ENCODE measurements at regions not wholly inside any gene's neighbourhood (a gene's known extent, or its start where the extent isn't known, plus 50 kb on each side); places are given as distances from the start of the nearest gene placed in this dataset.

DNA sequence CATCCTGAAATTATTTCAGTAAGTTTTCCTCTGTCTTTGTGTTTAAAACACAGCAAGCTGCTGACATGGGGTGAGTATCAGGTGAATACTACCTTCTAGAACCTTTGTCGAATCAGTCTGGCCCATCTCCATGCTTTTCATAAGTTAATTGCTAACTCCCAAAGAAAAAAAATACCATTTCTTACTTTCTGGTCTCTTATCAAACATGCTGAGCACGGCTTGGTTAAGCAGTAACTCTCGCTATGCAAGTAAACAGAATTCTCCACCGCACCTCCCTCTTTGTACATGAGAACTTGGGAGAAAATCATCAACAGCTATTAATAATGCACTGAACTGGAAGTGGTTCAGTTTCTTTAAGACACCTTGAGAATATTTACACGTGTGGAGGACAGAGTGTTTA, 88.6 kb downstream of the FGF9 start:
- POLR2A ChIA-PET = no interaction called here
- Histone ChIP-seq H3K4me1 (replicated peaks in 1 of 2; ENCODE audit: control insufficient read depth in 2 of 2, insufficient read depth in 2 of 2, low read length in 2 of 2) (no peaks in the 10 kb centered on the region), H3K4me2 (ENCODE audit: insufficient read depth, low read length) (no peak overlapping the region), H3K27me3 (ENCODE audit: control insufficient read depth in 2 of 2, insufficient read depth in 2 of 2, low read length in 2 of 2) (peaks cover 0 to 3% of the 10 kb centered on the region in 2 experiments; a peak in 1 of 5 replicates), H3K9me3 (replicated peaks; ENCODE audit: control insufficient read depth, insufficient read depth, low read depth, low read length) (no peaks in the 10 kb centered on the region), H3K9ac (ENCODE audit: insufficient read depth in 1 of 2, low read depth in 2 of 2, low read length in 2 of 2) (no peak overlapping the region), H4K20me1 (replicated peaks; ENCODE audit: control insufficient read depth, insufficient read depth, low read length) (no peaks in the 10 kb centered on the region), H3K36me3 (ENCODE audit: control insufficient read depth, insufficient read depth, low read length) (no peaks in the 10 kb centered on the region), H3K9me1 (ENCODE audit: control insufficient read depth, insufficient read depth, low read length) (no peaks in the 10 kb centered on the region), H2AFZ (ENCODE audit: low read depth, low read length) (no peak overlapping the region), H3K79me2 (ENCODE audit: control insufficient read depth, insufficient read depth, low read length) (no peaks in the 10 kb centered on the region), H3K4me3 (no peak overlapping the region), H3K27ac (ENCODE audit: extremely low read depth, low read depth, low read length) (no peak overlapping the region)
- WGBS (ENCODE audit: insufficient coverage, low coverage, missing lambda C conversion rate) = 2% methylated on average over 5 of the region's 5 CpGs
- CTCF ChIA-PET (ENCODE audit: low intra/inter-chr PET ratio) = no interaction called here
- ATAC-seq (no peak), FAIRE-seq (no peak), DNase-seq (ENCODE audit: extremely low read depth in 1 of 4, low spot score in 3 of 4) (no peak)
- intact Hi-C loops (cut with micrococcal nuclease) (no loop called here), in situ Hi-C loops (cut with MboI) (no loop called here)
- BruUV-seq (replicated peaks) = no TSS peak
- TF ChIP-seq, protein P1, sequence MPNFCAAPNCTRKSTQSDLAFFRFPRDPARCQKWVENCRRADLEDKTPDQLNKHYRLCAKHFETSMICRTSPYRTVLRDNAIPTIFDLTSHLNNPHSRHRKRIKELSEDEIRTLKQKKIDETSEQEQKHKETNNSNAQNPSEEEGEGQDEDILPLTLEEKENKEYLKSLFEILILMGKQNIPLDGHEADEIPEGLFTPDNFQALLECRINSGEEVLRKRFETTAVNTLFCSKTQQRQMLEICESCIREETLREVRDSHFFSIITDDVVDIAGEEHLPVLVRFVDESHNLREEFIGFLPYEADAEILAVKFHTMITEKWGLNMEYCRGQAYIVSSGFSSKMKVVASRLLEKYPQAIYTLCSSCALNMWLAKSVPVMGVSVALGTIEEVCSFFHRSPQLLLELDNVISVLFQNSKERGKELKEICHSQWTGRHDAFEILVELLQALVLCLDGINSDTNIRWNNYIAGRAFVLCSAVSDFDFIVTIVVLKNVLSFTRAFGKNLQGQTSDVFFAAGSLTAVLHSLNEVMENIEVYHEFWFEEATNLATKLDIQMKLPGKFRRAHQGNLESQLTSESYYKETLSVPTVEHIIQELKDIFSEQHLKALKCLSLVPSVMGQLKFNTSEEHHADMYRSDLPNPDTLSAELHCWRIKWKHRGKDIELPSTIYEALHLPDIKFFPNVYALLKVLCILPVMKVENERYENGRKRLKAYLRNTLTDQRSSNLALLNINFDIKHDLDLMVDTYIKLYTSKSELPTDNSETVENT (CRISPR knock-in tag; IDR thresholded peaks at IDR 0.05) = no peak
- no peak for TF ChIP-seq TAF15 (IDR thresholded peaks at IDR 0.05; ENCODE audit: low read depth, low read length)
- TF ChIP-seq L3MBTL2 (IDR thresholded peaks at IDR 0.05) = no peak
- TF ChIP-seq, protein P2, sequence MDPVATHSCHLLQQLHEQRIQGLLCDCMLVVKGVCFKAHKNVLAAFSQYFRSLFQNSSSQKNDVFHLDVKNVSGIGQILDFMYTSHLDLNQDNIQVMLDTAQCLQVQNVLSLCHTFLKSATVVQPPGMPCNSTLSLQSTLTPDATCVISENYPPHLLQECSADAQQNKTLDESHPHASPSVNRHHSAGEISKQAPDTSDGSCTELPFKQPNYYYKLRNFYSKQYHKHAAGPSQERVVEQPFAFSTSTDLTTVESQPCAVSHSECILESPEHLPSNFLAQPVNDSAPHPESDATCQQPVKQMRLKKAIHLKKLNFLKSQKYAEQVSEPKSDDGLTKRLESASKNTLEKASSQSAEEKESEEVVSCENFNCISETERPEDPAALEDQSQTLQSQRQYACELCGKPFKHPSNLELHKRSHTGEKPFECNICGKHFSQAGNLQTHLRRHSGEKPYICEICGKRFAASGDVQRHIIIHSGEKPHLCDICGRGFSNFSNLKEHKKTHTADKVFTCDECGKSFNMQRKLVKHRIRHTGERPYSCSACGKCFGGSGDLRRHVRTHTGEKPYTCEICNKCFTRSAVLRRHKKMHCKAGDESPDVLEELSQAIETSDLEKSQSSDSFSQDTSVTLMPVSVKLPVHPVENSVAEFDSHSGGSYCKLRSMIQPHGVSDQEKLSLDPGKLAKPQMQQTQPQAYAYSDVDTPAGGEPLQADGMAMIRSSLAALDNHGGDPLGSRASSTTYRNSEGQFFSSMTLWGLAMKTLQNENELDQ (CRISPR knock-in tag; IDR thresholded peaks at IDR 0.05; ENCODE audit: borderline replicate concordance) = no peak
- TF ChIP-seq, protein P3, sequence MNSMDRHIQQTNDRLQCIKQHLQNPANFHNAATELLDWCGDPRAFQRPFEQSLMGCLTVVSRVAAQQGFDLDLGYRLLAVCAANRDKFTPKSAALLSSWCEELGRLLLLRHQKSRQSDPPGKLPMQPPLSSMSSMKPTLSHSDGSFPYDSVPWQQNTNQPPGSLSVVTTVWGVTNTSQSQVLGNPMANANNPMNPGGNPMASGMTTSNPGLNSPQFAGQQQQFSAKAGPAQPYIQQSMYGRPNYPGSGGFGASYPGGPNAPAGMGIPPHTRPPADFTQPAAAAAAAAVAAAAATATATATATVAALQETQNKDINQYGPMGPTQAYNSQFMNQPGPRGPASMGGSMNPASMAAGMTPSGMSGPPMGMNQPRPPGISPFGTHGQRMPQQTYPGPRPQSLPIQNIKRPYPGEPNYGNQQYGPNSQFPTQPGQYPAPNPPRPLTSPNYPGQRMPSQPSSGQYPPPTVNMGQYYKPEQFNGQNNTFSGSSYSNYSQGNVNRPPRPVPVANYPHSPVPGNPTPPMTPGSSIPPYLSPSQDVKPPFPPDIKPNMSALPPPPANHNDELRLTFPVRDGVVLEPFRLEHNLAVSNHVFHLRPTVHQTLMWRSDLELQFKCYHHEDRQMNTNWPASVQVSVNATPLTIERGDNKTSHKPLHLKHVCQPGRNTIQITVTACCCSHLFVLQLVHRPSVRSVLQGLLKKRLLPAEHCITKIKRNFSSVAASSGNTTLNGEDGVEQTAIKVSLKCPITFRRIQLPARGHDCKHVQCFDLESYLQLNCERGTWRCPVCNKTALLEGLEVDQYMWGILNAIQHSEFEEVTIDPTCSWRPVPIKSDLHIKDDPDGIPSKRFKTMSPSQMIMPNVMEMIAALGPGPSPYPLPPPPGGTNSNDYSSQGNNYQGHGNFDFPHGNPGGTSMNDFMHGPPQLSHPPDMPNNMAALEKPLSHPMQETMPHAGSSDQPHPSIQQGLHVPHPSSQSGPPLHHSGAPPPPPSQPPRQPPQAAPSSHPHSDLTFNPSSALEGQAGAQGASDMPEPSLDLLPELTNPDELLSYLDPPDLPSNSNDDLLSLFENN (IDR thresholded peaks at IDR 0.05; ENCODE audit: low read depth in 2 of 2, low read length in 2 of 2) = no peak
- TF ChIP-seq, protein P4, sequence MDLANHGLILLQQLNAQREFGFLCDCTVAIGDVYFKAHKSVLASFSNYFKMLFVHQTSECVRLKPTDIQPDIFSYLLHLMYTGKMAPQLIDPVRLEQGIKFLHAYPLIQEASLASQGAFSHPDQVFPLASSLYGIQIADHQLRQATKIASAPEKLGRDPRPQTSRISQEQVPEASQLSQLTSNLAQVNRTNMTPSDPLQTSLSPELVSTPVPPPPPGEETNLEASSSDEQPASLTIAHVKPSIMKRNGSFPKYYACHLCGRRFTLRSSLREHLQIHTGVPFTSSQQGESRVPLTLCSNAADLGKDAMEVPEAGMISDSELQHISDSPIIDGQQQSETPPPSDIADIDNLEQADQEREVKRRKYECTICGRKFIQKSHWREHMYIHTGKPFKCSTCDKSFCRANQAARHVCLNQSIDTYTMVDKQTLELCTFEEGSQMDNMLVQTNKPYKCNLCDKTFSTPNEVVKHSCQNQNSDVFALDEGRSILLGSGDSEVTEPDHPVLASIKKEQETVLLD (IDR thresholded peaks at IDR 0.05) = no peak
- TF ChIP-seq ZNF354B (CRISPR knock-in tag; IDR thresholded peaks at IDR 0.05) = no peak
- TF ChIP-seq CCAR2 (IDR thresholded peaks at IDR 0.05; ENCODE audit: low read depth, low read length) = no peak
- no peak for TF ChIP-seq MCM7 (IDR thresholded peaks at IDR 0.05)
- TF ChIP-seq, protein P5, sequence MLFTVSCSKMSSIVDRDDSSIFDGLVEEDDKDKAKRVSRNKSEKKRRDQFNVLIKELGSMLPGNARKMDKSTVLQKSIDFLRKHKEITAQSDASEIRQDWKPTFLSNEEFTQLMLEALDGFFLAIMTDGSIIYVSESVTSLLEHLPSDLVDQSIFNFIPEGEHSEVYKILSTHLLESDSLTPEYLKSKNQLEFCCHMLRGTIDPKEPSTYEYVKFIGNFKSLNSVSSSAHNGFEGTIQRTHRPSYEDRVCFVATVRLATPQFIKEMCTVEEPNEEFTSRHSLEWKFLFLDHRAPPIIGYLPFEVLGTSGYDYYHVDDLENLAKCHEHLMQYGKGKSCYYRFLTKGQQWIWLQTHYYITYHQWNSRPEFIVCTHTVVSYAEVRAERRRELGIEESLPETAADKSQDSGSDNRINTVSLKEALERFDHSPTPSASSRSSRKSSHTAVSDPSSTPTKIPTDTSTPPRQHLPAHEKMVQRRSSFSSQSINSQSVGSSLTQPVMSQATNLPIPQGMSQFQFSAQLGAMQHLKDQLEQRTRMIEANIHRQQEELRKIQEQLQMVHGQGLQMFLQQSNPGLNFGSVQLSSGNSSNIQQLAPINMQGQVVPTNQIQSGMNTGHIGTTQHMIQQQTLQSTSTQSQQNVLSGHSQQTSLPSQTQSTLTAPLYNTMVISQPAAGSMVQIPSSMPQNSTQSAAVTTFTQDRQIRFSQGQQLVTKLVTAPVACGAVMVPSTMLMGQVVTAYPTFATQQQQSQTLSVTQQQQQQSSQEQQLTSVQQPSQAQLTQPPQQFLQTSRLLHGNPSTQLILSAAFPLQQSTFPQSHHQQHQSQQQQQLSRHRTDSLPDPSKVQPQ (CRISPR knock-in tag; IDR thresholded peaks at IDR 0.05; ENCODE audit: borderline replicate concordance) = no peak
